ENCODE measurements at regions not wholly inside any gene's neighbourhood (a gene's known extent, or its start where the extent isn't known, plus 50 kb on each side); places are given as distances from the start of the nearest gene placed in this dataset.

DNA sequence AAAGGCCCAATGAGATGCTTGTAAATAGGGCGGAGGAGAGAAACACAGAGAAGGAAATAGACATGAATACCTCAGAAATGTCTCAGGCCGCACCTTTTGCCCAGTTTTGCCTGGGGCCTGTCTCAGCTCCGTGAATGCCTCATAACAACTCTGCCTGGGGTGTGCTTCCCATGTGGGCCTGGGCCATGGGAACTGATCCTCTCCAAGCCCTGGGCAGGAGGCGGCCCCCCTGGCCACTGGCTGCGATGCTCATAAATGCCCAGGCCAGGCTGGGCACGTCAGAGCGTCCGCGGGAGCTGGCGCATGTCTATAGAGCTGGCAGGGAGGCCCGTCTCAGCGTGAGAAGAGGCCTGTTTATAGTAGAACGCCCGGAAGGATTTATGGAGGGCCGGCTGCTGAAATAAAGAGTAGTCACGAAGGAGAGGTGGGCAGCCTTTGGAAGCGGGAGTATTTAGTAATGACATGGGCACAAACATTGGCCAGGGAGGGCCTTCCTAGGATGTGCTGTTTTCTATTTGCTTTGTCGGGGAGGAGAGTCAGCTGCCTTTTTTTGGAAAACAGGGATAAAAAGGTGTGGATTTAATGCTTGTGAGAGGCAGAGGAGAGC is 85.9 kb upstream of the IGF1R start:
- TF ChIP-seq MAX (IDR thresholded peaks at IDR 0.05; ENCODE audit: low read depth, low read length) (no peak), POLR2A (IDR thresholded peaks at IDR 0.05; ENCODE audit: extremely low read depth, insufficient read length) (no peak), MYC (IDR thresholded peaks at IDR 0.05; ENCODE audit: low read depth, low read length) (no peak)
- TF ChIP-seq, protein P1, sequence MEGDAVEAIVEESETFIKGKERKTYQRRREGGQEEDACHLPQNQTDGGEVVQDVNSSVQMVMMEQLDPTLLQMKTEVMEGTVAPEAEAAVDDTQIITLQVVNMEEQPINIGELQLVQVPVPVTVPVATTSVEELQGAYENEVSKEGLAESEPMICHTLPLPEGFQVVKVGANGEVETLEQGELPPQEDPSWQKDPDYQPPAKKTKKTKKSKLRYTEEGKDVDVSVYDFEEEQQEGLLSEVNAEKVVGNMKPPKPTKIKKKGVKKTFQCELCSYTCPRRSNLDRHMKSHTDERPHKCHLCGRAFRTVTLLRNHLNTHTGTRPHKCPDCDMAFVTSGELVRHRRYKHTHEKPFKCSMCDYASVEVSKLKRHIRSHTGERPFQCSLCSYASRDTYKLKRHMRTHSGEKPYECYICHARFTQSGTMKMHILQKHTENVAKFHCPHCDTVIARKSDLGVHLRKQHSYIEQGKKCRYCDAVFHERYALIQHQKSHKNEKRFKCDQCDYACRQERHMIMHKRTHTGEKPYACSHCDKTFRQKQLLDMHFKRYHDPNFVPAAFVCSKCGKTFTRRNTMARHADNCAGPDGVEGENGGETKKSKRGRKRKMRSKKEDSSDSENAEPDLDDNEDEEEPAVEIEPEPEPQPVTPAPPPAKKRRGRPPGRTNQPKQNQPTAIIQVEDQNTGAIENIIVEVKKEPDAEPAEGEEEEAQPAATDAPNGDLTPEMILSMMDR (IDR thresholded peaks at IDR 0.05; ENCODE audit: low read depth, low read length): no peak

All from NB4 (cell line).